SK-N-DZ (cell line): ENCODE measurements at regions not wholly inside any gene's neighbourhood (a gene's known extent, or its start where the extent isn't known, plus 50 kb on each side); places are given as distances from the start of the nearest gene placed in this dataset.
A peak's percentile ranks its signal among the peaks of the same experiment; 100 is the strongest.

Experiments used
- DNase-seq: peaks from one replicate; pipeline ENCODE4 v3.0.0-alpha.2; 2015; ENCODE audit warnings: low spot score

- peak; percentile 30 for DNase-seq
Observed at GRCh38 chr20:40806929-40807820, 118.1 kb upstream of the MAFB start.

DNA sequence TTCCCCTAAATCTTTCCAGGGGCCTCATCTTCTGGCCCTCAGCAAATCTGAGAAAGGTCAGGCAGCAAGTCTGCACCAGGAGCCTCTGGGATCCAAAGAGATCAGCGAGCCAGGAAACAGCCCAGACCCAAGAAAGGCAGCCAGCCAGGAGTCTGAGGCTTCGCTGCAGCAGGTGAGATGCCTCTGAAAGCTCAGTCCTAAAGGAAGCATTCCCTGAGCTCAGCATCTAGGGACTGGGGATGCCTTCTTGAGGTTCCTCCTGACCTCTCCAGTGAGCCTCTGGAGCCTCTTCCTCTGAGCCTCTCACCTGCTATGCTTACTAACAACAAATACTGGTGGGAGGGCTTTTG, 118.8 kb upstream of the MAFB start:
- no peak for DNase-seq

- DNase-seq: no peak
Observed at GRCh38 chr20:40808936-40809335, 119.9 kb upstream of the MAFB start.

DNA sequence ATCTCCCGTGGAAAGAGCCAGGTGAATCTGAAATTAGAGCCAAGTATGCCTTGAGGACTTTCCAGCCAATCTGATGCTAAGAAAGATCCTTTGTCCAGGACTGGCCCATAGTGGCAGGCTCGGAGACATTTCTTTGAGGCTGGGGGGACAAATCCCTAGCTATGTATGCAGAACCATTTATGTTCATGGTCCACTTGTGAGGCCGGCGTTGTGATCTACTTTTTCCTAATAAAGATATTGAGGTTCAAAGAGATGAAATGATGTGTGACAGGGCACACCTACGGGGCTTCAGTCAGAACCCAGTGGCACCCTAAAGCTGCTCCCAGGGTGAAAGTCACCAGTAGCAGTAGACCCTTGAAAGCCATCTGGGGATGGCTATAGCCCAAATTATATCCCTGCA, 120.3 kb upstream of the MAFB start:
- no peak for DNase-seq

GRCh38 chr20:40810332-40811000, 121.4 kb upstream of the MAFB start:
- no peak for DNase-seq

GRCh38 chr20:40811004-40811403, 122.0 kb upstream of the MAFB start:
- no peak for DNase-seq

DNA sequence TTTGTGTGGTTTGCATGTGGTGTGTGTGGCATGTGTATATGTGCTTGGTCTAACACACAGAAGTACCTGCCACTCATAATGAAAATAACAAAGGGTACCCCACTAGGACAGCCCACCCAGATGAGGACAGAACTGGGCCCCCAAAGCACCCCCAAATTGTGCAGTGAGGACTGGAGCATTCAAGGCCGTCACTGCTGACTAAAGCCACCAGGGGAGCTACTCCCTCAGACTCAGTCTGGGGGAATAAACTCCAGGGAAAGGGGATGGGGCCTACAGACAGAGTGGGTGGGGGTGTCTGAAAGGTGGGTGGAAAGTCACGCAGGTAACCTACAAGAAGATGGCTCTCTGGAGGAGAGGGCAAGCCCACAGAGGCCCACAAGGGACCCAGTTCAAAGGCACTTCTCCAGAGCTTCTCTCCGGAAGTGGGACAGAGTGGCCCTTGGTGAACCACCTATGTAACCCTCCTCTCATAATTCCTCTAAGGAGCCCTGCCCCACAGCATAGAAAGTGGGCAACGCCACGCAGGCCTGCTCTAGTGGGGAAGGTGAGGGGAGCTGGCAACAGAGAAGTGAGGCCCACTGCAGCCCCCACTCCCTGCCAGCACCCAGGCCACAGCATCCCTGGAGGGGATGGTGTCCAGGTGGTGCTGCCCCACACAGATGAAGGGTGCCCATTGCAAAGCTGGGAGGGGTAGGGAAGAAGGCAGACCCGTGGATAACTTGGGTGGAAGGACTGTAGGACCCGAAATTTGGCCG, 122.8 kb upstream of the MAFB start:
- DNase-seq: no peak

DNA sequence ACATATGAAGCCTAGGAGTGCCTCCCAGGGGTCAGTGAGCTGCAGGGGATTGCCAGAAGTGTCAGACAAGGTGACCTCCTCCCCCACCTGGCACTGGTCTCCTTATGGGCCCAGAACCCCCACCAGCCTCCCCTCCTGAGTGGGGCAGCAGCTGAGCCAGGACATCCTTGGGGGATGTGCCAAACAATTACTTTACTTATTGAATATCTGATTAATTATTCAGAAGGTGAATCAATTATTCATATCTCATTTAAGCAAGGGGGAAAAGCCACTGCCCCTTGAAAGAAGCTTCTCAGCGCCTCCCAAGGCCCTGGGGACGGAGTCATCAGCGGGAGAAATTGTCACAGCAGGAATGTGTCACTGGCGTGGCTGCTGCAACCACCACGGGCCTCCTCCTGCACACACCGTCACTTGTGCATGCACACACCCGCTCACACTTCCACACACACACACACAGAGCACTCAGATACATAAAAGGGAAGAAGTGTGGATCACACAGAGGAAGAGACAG, 123.4 kb upstream of the MAFB start:
- DNase-seq: no peak

DNA sequence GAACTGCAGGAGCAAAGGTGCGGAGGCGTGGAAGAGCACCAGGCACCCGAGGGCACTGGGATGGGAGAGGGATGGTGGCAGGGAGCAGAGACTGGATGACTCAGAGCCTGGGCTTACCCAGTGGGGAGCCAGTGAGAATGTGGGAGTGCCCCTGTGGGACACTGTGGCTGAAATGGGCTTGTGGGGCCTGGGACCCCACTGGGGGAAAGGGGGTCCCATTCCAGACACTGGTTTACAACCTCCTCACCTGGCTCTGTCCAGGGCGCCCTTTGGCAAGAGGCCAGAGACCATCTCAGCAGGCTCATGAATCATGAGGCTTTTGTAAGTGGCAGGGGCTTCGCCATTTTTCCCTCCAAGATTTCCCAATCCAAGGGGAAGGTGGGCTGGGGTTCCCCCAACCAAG, 124.0 kb upstream of the MAFB start:
- DNase-seq: no peak

GRCh38 chr20:40813708-40814630, 124.9 kb upstream of the MAFB start:
- no peak for DNase-seq

GRCh38 chr20:40814631-40814960, 125.6 kb upstream of the MAFB start:
- DNase-seq: no peak

GRCh38 chr20:40815156-40816038, 126.4 kb upstream of the MAFB start:
- DNase-seq: no peak

GRCh38 chr20:40816039-40816352, 127.0 kb upstream of the MAFB start:
- DNase-seq: no peak

- peak; percentile 66 for DNase-seq
Observed at GRCh38 chr20:40821429-40821828, 132.4 kb upstream of the MAFB start.

DNA sequence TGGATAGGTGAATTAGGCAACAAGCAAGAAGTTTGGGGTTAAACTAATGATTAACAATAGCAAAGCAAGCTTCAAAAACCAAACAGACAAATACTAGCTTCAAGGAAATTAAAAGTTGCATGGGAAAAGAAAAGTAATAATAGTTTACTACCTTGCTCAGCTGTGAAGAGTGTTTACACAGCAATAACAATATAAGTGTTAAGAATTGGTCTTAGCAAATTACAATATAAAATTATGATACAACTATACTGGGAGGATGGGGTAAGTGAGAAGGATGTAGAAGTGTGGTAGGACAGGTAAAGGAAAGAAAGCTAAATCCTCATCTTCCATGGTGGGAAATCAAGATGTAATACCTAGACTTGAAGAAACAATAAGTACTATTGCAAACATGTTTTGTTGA, 137.7 kb upstream of the MAFB start:
- DNase-seq: no peak

- no peak for DNase-seq
Observed at GRCh38 chr20:40835321-40835720, 146.3 kb upstream of the MAFB start.

- no peak for DNase-seq
Observed at GRCh38 chr20:40838509-40838908, 149.5 kb upstream of the MAFB start.

DNA sequence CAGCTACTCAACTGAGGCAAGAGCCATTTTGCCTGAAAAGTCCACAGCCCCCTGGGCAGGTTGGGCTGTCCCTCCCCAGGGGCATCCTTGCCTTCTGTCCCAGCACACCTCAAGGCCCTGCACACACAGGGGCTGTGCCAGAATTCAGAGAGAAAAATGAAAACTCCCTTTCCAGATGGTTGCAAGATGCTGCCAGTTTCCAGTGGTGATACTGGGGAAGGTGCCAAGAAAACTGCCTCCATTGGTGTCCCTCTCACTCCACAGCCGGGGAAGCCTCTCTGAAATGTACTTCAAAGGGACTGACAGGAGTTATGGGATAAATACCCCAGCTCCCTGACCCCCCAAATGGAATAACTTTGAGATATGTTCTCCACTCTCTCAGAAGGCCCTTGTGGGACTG, 154.2 kb upstream of the MAFB start:
- no peak for DNase-seq

DNA sequence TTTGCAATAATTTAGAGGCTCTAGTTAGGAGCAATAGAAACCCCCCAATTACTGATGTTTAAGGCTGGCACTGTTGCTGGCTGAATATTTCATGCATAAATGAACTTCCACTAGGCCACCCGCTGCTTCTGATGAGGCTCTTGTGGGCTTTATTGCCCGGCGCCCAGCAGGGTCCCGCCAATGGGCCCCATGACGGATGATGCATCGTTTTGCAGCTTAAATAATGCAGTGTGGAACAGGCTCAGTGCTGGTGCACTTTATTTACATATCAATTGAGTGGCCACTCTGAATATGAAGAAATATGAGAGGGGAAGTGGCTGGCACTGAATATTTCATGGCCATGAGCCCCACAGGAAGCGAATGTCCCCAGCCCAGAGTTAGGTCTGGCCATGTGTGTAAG, 155.3 kb upstream of the MAFB start:
- DNase-seq: no peak

GRCh38 chr20:40848096-40848495, 159.1 kb upstream of the MAFB start:
- no peak for DNase-seq
